Peyer's patch (tissue), 4 donors: ENCODE measurements at regions not wholly inside any gene's neighbourhood (a gene's known extent, or its start where the extent isn't known, plus 50 kb on each side); places are given as distances from the start of the nearest gene placed in this dataset.
"Not testable (repeated sequence)": the region's sequence is repeated elsewhere in the genome, so short reads cannot be mapped to it uniquely, and the experiment has no call there.

ENCODE experiments used
- CTCF ChIP-seq, 6 experiments: fragments of 450-650 bp in 4 of 6; fragments of 200-600 bp in 2 of 6; sonication (generic) in 1 of 6; IDR thresholded peaks; one replicate each; pipeline ENCODE4 v1.5.1; 2017 to 2019; ENCODE audit warnings: antibody characterized with exemption in 6 of 6, mild to moderate bottlenecking in 3 of 6, moderate library complexity in 1 of 6
- POLR2A ChIP-seq, 2 donors: fragments of 450-650 bp; IDR thresholded peaks; one replicate each; pipeline ENCODE4 v1.5.1; 2017; ENCODE audit warnings: antibody characterized with exemption in 2 of 2, mild to moderate bottlenecking in 2 of 2, moderate library complexity in 2 of 2

DNA sequence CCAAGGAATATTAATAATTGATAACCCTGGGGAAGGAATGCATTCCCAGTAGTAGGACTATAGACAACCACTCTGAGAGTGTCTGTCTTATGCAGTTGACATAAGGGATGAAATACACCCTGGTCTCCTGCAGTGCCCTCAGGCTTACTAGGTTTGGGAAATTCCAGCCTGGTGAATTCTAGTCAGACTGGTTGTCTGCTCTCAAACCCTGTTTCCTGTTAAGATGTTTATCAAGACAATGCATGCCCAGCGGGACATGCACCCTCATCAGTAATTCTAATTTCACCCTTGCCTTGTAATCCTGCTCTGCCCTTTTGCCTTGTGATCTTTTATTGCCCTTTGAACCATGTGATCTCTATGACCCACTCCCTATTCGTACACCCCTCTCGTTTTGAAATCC is 886.0 kb upstream of the MDGA2 start:
- not testable (repeated sequence) for TF ChIP-seq CTCF, POLR2A (IDR thresholded peaks at IDR 0.05)
